ENCODE measurements at regions not wholly inside any gene's neighbourhood (a gene's known extent, or its start where the extent isn't known, plus 50 kb on each side); places are given as distances from the start of the nearest gene placed in this dataset.

DNA sequence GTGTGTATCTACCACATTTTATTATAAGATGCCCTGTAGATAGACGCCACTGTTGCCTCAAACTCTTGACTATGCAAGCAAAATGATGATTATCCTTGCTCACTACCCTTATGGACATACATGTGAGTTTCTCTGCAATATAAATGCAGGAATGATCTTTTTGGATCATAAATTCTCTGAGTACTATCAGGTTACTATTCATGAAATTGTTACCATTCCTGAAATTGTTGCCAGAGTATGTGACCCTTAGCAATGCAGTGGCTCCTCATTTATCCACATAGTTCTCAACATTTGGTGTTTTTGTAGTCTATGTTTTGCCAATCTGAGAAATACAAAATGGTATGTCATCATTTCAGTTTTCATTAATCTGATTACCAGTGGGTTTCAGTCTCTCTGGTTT lies 166.2 kb upstream of the FAM3C start:
- Histone ChIP-seq H3K4me3 (replicated peaks in 1 of 3; ENCODE audit: insufficient read depth in 1 of 3, low read depth in 1 of 3, low read length in 3 of 3) (no peak overlapping the region), H3K9me1 (replicated peaks; ENCODE audit: control insufficient read depth, extremely low read depth, insufficient read depth, low read length) (no peaks in the 10 kb centered on the region), H3K79me2 (ENCODE audit: control insufficient read depth, insufficient read depth, low read length) (no peaks in the 10 kb centered on the region), H3K9me3 (replicated peaks; ENCODE audit: control insufficient read depth, insufficient read depth, low read length) (no peaks in the 10 kb centered on the region), H3K27me3 (ENCODE audit: control insufficient read depth in 2 of 2, insufficient read depth in 2 of 2, low read length in 2 of 2) (no peaks in the 10 kb centered on the region), H3K4me1 (ENCODE audit: control insufficient read depth, extremely low read depth, insufficient read depth, low read length) (no peaks in the 10 kb centered on the region), H3K36me3 (ENCODE audit: control insufficient read depth in 2 of 2, extremely low read depth in 1 of 2, insufficient read depth in 2 of 2, low read length in 2 of 2) (no peaks in the 10 kb centered on the region), H2AFZ (ENCODE audit: low read depth, low read length) (no peak overlapping the region), H3K27ac (ENCODE audit: insufficient read depth, low read depth, low read length) (no peak overlapping the region), H4K20me1 (replicated peaks; ENCODE audit: control insufficient read depth, extremely low read depth, insufficient read depth, low read length) (no peaks in the 10 kb centered on the region), H3K9ac (replicated peaks; ENCODE audit: extremely low read depth, insufficient read depth, low read length) (no peak overlapping the region), H3K4me2 (ENCODE audit: insufficient read depth, low read length) (no peak overlapping the region)
- TF ChIP-seq CTCF (IDR thresholded peaks at IDR 0.05; ENCODE audit: extremely low read depth in 1 of 2, insufficient read depth in 1 of 2, low read depth in 1 of 2, low read length in 2 of 2) (no peak), GATA2 (IDR thresholded peaks at IDR 0.05; ENCODE audit: insufficient read depth, insufficient read length, low read depth, low read length) (no peak), FOS (IDR thresholded peaks at IDR 0.05; ENCODE audit: borderline replicate concordance, insufficient read depth, low read length) (no peak), JUN (IDR thresholded peaks at IDR 0.05; ENCODE audit: borderline replicate concordance, insufficient read depth, insufficient read length, low read depth) (no peak), EZH2 (IDR thresholded peaks at IDR 0.05; ENCODE audit: borderline replicate concordance, low read depth, low read length, severe bottlenecking) (no peak), POLR2A (IDR thresholded peaks at IDR 0.05; ENCODE audit: low read depth, low read length) (no peak), MYC (IDR thresholded peaks at IDR 0.05; ENCODE audit: low read depth, low read length) (no peak)
- TF ChIP-seq, protein P1, sequence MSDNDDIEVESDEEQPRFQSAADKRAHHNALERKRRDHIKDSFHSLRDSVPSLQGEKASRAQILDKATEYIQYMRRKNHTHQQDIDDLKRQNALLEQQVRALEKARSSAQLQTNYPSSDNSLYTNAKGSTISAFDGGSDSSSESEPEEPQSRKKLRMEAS (IDR thresholded peaks at IDR 0.05; ENCODE audit: insufficient read depth, insufficient read length) = no peak
- dilution Hi-C loops (cut with MboI; ENCODE audit: extremely low pct_ligation_motif_present, low sequenced_read_pairs) = no loop called here
- intact Hi-C loops (cut with micrococcal nuclease) = loop anchor here (2.0 kb wide), 1 partner anchor 433 kb away; no protein-coding TSS in a partner anchor
- CTCF ChIA-PET = interaction anchor here (2.4 kb wide), 2 partner anchors 195 to 432 kb away, joined by 9 to 12 read pairs; no protein-coding TSS in a partner anchor
- POLR2A ChIA-PET = no interaction called here
- FAIRE-seq (no peak), DNase-seq (ENCODE audit: low read depth, low spot score) (no peak)
- BruUV-seq (replicated peaks) = no TSS peak
